ENCODE measurements at regions not wholly inside any gene's neighbourhood (a gene's known extent, or its start where the extent isn't known, plus 50 kb on each side); places are given as distances from the start of the nearest gene placed in this dataset.

- no peak for DNase-seq (ENCODE audit: low spot score)
- Histone ChIP-seq H3K9me3 (no peaks in the 10 kb centered on the region), H3K4me3 (no peak overlapping the region), H3K27ac (no peak overlapping the region), H3K4me1 (no peaks in the 10 kb centered on the region), H3K36me3 (no peaks in the 10 kb centered on the region), H3K27me3 (no peaks in the 10 kb centered on the region)
- no peak for TF ChIP-seq CTCF (IDR thresholded peaks at IDR 0.05)
These were observed 534.3 kb downstream of the KCNA4 start for GRCh38 chr11:29482510-29482909.

DNA sequence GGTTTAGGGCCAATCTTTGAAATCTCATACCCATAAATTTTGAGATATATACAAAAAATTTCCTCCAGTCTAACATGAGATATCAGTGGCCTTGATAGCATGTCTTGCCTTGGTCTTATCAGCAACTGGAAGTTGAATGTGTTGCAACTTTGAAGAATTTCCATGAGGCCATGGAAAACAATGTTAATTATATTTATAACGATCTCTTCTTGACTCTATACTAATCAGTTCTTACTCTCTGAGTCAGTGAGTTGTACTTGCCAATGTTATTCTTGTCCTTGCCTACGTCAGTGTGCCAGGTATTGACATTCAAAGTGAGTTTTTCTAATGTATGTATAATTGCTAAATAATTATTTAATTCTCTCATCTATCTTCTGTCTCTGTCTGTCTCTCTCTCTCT lies 535.1 kb downstream of the KCNA4 start:
- no peak for DNase-seq (ENCODE audit: low spot score)
- Histone ChIP-seq H3K4me3 (no peak overlapping the region), H3K36me3 (no peaks in the 10 kb centered on the region), H3K27me3 (no peaks in the 10 kb centered on the region), H3K4me1 (no peaks in the 10 kb centered on the region), H3K27ac (no peak overlapping the region), H3K9me3 (no peaks in the 10 kb centered on the region)
- no peak for TF ChIP-seq CTCF (IDR thresholded peaks at IDR 0.05)

- DNase-seq (ENCODE audit: low spot score): no peak
- no peaks in the 10 kb centered on the region for H3K27me3 ChIP-seq
- no peaks in the 10 kb centered on the region for H3K36me3 ChIP-seq
- no peak for TF ChIP-seq CTCF (IDR thresholded peaks at IDR 0.05)
- no peak overlapping the region for H3K27ac ChIP-seq
- no peak overlapping the region for H3K4me3 ChIP-seq
- H3K9me3 ChIP-seq: no peaks in the 10 kb centered on the region
- no peaks in the 10 kb centered on the region for H3K4me1 ChIP-seq
These were observed 535.8 kb downstream of the KCNA4 start for GRCh38 chr11:29480981-29481380.

DNA sequence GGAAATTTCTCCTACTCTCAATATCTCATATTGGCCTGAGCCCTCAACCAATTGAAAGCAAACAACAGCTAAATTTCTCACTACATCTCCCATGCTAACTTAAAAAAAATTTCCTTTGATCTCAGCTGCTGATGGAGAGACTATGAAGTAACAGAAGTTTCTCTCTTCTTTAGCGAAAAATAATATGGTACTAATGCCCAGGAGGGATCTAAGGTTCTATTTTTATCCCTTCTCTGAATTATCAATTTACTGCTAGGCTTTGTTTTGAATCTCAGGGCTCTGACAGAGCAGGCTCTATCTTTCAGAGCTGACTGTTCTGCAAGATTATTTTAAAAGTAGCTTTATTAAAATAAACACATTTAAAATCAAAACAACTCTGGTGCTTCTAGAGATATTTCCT lies 558.6 kb downstream of the KCNA4 start:
- TF ChIP-seq CTCF (IDR thresholded peaks at IDR 0.05): no peak
- no peaks in the 10 kb centered on the region for H3K4me1 ChIP-seq

GRCh38 chr11:29452146-29452545 lies 564.7 kb downstream of the KCNA4 start:
- no peaks in the 10 kb centered on the region for H3K36me3 ChIP-seq
- no peak for DNase-seq (ENCODE audit: low spot score)
- TF ChIP-seq CTCF (IDR thresholded peaks at IDR 0.05): no peak
- H3K4me3 ChIP-seq: no peak overlapping the region
- H3K4me1 ChIP-seq: no peaks in the 10 kb centered on the region
- H3K9me3 ChIP-seq: no peaks in the 10 kb centered on the region
- H3K27ac ChIP-seq: no peak overlapping the region
- H3K27me3 ChIP-seq: no peaks in the 10 kb centered on the region

More for the DNA sequence above, 558.6 kb downstream of the KCNA4 start:
- no peak overlapping the region for H3K27ac ChIP-seq
- H3K36me3 ChIP-seq: no peaks in the 10 kb centered on the region
- H3K4me3 ChIP-seq: no peak overlapping the region
- no peaks in the 10 kb centered on the region for H3K9me3 ChIP-seq
- H3K27me3 ChIP-seq: no peaks in the 10 kb centered on the region
- no peak for DNase-seq (ENCODE audit: low spot score)

- H3K36me3 ChIP-seq: no peaks in the 10 kb centered on the region
- no peaks in the 10 kb centered on the region for H3K27me3 ChIP-seq
- no peak for TF ChIP-seq CTCF (IDR thresholded peaks at IDR 0.05)
- no peaks in the 10 kb centered on the region for H3K4me1 ChIP-seq
- no peak overlapping the region for H3K27ac ChIP-seq
- DNase-seq (ENCODE audit: low spot score): no peak
- no peak overlapping the region for H3K4me3 ChIP-seq
- no peaks in the 10 kb centered on the region for H3K9me3 ChIP-seq
These were observed 567.4 kb downstream of the KCNA4 start for GRCh38 chr11:29449281-29450074.

Data from right atrium auricular region (tissue), 2 donors.